ENCODE measurements at regions not wholly inside any gene's neighbourhood (a gene's known extent, or its start where the extent isn't known, plus 50 kb on each side); places are given as distances from the start of the nearest gene placed in this dataset.
A peak's percentile ranks its signal among the peaks of the same experiment; 100 is the strongest.

DNA sequence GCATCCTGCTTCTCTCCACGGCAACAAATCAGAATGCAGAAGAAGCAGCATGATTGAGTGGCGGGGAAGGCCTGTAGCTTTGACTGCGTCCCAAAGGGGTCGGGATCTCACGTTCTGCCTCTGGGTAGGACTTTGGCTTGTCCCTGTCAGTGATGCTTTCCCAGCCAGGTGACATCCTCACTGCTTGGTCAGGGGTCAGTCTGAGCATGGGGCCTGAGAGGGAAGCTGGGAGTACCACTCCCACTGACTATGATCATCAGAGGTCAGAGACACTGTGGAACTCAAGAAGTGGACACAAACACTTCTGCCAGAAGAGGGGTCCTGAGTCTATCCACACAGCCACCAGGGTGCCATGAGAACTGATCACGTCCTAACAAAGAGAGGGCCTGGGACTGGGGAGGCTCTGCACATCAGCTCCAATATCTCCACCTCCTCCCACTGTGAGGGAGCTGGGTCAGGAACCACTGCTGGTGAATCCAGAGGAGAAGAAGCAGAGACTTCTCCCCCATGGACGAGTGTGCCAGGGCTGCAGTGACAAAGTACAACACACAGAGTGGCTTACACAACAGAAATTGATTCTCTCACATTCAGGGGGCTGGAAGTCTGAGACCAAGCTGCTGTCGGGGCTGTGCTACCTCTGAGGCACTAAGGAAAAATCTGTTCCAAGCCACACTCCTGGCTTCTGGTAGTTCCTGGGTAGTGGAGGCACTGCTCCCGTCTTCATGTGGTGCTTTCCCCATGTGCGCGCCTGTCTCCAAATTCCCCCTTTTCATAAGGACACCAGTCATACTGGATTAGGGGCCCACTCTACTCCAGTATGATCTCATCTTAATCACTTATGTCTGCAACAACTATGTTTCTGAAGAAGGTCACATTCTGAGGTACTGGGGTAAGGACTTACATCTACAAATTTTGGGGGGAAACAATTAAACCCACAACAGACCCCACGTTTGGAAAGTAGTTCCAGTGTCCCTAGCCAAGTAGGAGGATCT is 131.1 kb downstream of the CYP26A1 start:
- TF ChIP-seq HDGF (IDR thresholded peaks at IDR 0.05; ENCODE audit: borderline replicate concordance): no peak
- no peak for TF ChIP-seq SP1 (IDR thresholded peaks at IDR 0.05)
- no peak for TF ChIP-seq FOXK2 (IDR thresholded peaks at IDR 0.05)
- TF ChIP-seq FOXA1 (IDR thresholded peaks at IDR 0.05): no peak
- no peak for TF ChIP-seq SUZ12 (IDR thresholded peaks at IDR 0.05)
- no peak for TF ChIP-seq L3MBTL2 (conservative IDR thresholded peaks at IDR 0.05)
- no peak for TF ChIP-seq CTBP1 (IDR thresholded peaks at IDR 0.05; ENCODE audit: borderline replicate concordance)
- no peak for TF ChIP-seq BHLHE40 (IDR thresholded peaks at IDR 0.05; ENCODE audit: borderline replicate concordance)
- no peak for TF ChIP-seq ZNF384 (IDR thresholded peaks at IDR 0.05)
- TF ChIP-seq, protein P1, sequence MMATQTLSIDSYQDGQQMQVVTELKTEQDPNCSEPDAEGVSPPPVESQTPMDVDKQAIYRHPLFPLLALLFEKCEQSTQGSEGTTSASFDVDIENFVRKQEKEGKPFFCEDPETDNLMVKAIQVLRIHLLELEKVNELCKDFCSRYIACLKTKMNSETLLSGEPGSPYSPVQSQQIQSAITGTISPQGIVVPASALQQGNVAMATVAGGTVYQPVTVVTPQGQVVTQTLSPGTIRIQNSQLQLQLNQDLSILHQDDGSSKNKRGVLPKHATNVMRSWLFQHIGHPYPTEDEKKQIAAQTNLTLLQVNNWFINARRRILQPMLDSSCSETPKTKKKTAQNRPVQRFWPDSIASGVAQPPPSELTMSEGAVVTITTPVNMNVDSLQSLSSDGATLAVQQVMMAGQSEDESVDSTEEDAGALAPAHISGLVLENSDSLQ (IDR thresholded peaks at IDR 0.05): no peak
- no peak for TF ChIP-seq LEF1 (IDR thresholded peaks at IDR 0.05; ENCODE audit: borderline replicate concordance)
- no peak for TF ChIP-seq ELF4 (IDR thresholded peaks at IDR 0.05)
- TF ChIP-seq FOXM1 (IDR thresholded peaks at IDR 0.05; ENCODE audit: borderline replicate concordance): no peak
- TF ChIP-seq NFRKB (IDR thresholded peaks at IDR 0.05): no peak
- TF ChIP-seq TARDBP (IDR thresholded peaks at IDR 0.05): no peak
- TF ChIP-seq ARNT (IDR thresholded peaks at IDR 0.05): no peak
- no peak for DNase-seq (ENCODE audit: extremely low spot score)
- POLR2A ChIA-PET: no interaction called here
- CTCF ChIA-PET: no interaction called here

DNA sequence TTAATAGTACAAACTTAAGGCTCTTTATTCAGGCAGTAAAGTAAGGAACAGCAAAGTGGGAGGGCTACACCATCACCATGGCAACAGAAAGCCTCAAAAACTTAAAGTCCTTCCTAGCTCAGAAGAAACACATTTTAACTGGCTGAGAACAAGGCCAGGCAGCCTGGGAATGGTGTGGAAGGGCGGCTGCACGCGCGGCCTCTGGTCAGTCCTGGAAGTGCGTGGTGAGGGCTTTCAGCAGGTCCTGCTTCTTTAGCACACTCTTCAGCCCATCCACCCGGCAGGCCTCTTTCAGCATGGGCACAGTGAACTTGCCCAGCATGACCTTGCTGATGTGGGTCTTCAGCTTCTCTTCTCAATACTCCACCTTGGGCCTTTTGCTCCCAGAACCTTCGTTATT is 133.0 kb downstream of the CYP26A1 start:
- no peak for TF ChIP-seq BHLHE40 (IDR thresholded peaks at IDR 0.05; ENCODE audit: borderline replicate concordance)
- TF ChIP-seq L3MBTL2 (conservative IDR thresholded peaks at IDR 0.05): no peak
- no peak for TF ChIP-seq FOXK2 (IDR thresholded peaks at IDR 0.05)
- TF ChIP-seq SUZ12 (IDR thresholded peaks at IDR 0.05): no peak
- TF ChIP-seq FOXM1 (IDR thresholded peaks at IDR 0.05; ENCODE audit: borderline replicate concordance): no peak
- no peak for TF ChIP-seq FOXA1 (IDR thresholded peaks at IDR 0.05)
- TF ChIP-seq ARNT (IDR thresholded peaks at IDR 0.05): no peak
- no peak for TF ChIP-seq SP1 (IDR thresholded peaks at IDR 0.05)
- no peak for TF ChIP-seq ZNF384 (IDR thresholded peaks at IDR 0.05)
- POLR2A ChIA-PET: no interaction called here
- DNase-seq (ENCODE audit: extremely low spot score): peak; percentile 39
- CTCF ChIA-PET: interaction anchor here (0.6 to 1.4 kb wide), 2 partner anchors 91 to 257 kb away, joined by 4 to 5 read pairs; no protein-coding TSS in a partner anchor

DNA sequence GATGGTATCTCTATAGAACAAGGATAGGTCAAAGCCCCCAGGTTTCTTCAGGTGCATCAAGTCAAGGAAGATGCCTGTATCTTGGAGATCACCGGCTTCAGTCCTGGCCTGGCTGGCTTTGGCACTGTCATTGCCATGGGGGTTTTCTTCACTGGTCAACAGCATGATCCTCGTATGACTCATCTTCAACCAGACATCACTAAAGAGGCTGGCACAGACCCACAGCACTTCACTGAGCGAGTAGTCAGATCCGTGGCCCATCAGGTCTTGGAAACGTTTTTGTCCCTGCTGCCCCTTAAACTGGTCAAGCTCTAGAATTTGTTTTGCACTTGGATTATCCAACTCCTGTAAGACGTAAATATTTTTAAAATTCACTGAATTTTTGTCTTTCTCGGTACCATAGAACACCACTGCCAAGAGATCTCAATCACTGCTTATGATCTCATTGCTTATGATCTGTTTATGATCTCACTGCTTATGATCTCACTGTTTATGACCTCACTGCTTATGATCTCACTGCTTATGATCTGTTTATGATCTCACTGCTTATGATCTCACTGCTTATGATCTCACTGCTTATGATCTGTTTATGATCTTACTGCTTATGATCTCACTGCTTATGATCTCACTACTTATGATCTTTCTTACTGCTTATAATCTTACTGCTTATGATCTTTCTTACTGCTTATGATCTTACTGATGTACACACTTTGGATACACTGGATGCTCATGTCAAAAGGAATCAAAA is 135.2 kb downstream of the CYP26A1 start:
- CTCF ChIA-PET: no interaction called here
- POLR2A ChIA-PET: no interaction called here
- TF ChIP-seq ELF4 (IDR thresholded peaks at IDR 0.05): no peak
- peak; percentile 79 for TF ChIP-seq TARDBP (IDR thresholded peaks at IDR 0.05)
- TF ChIP-seq BHLHE40 (IDR thresholded peaks at IDR 0.05; ENCODE audit: borderline replicate concordance): no peak
- no peak for DNase-seq (ENCODE audit: extremely low spot score)

DNA sequence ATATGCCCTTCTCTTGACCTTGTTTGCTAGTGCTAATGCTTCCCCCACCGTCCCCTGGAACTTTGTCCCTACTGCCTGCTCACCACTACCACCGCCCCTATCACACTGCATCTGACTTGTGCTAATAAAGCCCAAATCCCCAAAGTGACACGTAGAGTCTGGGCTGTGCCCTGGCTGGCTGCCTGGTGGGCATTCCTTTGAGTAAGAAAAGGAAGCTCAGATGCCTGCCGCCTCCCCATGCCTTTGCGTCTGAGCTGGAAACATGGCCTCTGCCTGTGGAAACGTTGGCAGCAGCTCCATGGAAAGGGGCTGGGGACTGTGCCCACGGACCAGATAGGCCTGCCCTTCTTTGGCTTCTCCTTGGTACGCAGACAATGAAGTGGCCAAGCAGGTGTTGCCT is 138.3 kb downstream of the CYP26A1 start:
- no peak for DNase-seq (ENCODE audit: extremely low spot score)
- POLR2A ChIA-PET: no interaction called here
- CTCF ChIA-PET: interaction anchor here (1.1 kb wide), 1 partner anchor 9 kb away, joined by 3 read pairs; no protein-coding TSS in a partner anchor
- TF ChIP-seq, protein P1 (IDR thresholded peaks at IDR 0.05): no peak
- TF ChIP-seq NFRKB (IDR thresholded peaks at IDR 0.05) (no peak), ELF4 (IDR thresholded peaks at IDR 0.05) (no peak), SUZ12 (IDR thresholded peaks at IDR 0.05) (no peak), HDGF (IDR thresholded peaks at IDR 0.05; ENCODE audit: borderline replicate concordance) (no peak)

DNA sequence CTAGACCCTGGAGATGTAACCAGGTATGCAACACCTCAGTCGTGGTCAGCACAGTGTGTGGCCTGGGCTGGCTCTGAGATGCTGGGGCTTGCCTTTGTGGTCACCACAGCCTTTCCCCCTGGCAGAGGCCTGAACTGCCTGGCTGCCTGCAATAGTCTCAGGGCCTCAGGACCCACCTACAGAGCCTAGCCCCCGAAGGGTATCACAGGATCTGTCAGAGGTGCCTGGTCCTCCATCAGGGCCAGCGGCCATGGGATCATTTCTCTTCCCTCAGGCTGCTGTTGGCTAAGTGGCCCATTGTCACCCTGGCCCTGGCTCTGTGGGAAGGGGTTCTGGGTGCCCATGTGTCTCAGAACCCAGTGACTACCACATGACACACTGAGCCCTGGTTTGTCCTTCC is 141.6 kb downstream of the CYP26A1 start:
- ChIA-PET POLR2A (no interaction called here), CTCF (no interaction called here)
- no peak for DNase-seq (ENCODE audit: extremely low spot score)
- TF ChIP-seq L3MBTL2 (conservative IDR thresholded peaks at IDR 0.05) (no peak), ELF4 (IDR thresholded peaks at IDR 0.05) (no peak), SP1 (IDR thresholded peaks at IDR 0.05) (no peak), FOXM1 (IDR thresholded peaks at IDR 0.05; ENCODE audit: borderline replicate concordance) (no peak), SUZ12 (IDR thresholded peaks at IDR 0.05) (no peak), ARNT (IDR thresholded peaks at IDR 0.05) (no peak), FOXA1 (IDR thresholded peaks at IDR 0.05) (no peak), FOXK2 (IDR thresholded peaks at IDR 0.05) (no peak), HDGF (IDR thresholded peaks at IDR 0.05; ENCODE audit: borderline replicate concordance) (no peak), NFRKB (IDR thresholded peaks at IDR 0.05) (no peak), LEF1 (IDR thresholded peaks at IDR 0.05; ENCODE audit: borderline replicate concordance) (no peak), TARDBP (IDR thresholded peaks at IDR 0.05) (no peak), BHLHE40 (IDR thresholded peaks at IDR 0.05; ENCODE audit: borderline replicate concordance) (no peak), CTBP1 (IDR thresholded peaks at IDR 0.05; ENCODE audit: borderline replicate concordance) (no peak), ZNF384 (IDR thresholded peaks at IDR 0.05) (no peak)
- TF ChIP-seq, protein P1 (IDR thresholded peaks at IDR 0.05): no peak
